DOHH2 (cell line): ENCODE measurements at regions not wholly inside any gene's neighbourhood (a gene's known extent, or its start where the extent isn't known, plus 50 kb on each side); places are given as distances from the start of the nearest gene placed in this dataset.
"Not testable (repeated sequence)": the region's sequence is repeated elsewhere in the genome, so short reads cannot be mapped to it uniquely, and the experiment has no call there.

Experiments used
- H3F3A ChIP-seq: fragments of 200-600 bp; sonication (generic), shearing (Covaris generic); 2 replicates; pipeline ENCODE4 v1.6.0; 2016; ENCODE audit warnings: antibody characterized with exemption, mild to moderate bottlenecking; ENCODE audit not compliant: control insufficient read depth, insufficient read depth
- H3K27ac ChIP-seq: fragments of 200-600 bp; sonication (generic); 2 replicates; pipeline ENCODE4 v1.5.1; 2014; ENCODE audit warnings: low read depth, mild to moderate bottlenecking, low read length, moderate library complexity
- H3K27me3 ChIP-seq: fragments of 200-600 bp; sonication (generic); 2 replicates; pipeline ENCODE4 v1.6.1; 2014; ENCODE audit warnings: mild to moderate bottlenecking, low read length, mixed read lengths; ENCODE audit not compliant: control insufficient read depth
- H3K36me3 ChIP-seq: fragments of 200-600 bp; sonication (generic); 2 replicates; pipeline ENCODE4 v1.6.1; 2014; ENCODE audit warnings: mild to moderate bottlenecking, low read length, moderate library complexity, mixed read lengths; ENCODE audit not compliant: control insufficient read depth
- H3K4me1 ChIP-seq: fragments of 200-600 bp; sonication (generic); 2 replicates; pipeline ENCODE4 v1.6.1; 2014; ENCODE audit warnings: mild to moderate bottlenecking, low read length, mixed read lengths; ENCODE audit not compliant: control insufficient read depth
- H3K4me2 ChIP-seq: fragments of 200-600 bp; sonication (generic); 2 replicates; pipeline ENCODE4 v1.6.0; 2014; ENCODE audit warnings: mild to moderate bottlenecking, low read length, moderate library complexity
- H3K4me3 ChIP-seq: fragments of 200-600 bp; sonication (generic); 2 replicates; pipeline ENCODE4 v1.5.1; 2014; ENCODE audit warnings: mild to moderate bottlenecking, low read length, mixed read lengths
- H3K79me2 ChIP-seq: fragments of 200-600 bp; sonication (generic); 2 replicates; pipeline ENCODE4 v1.6.1; 2014; ENCODE audit warnings: mild to moderate bottlenecking, low read length, mixed read lengths; ENCODE audit not compliant: control insufficient read depth
- H3K9me2 ChIP-seq: fragments of 200-600 bp; sonication (generic); replicated peaks from 2 replicates; pipeline ENCODE4 v1.6.1; 2014; ENCODE audit warnings: mild to moderate bottlenecking, low read length, mixed read lengths; ENCODE audit not compliant: control insufficient read depth
- H3K9me3 ChIP-seq: fragments of 200-600 bp; sonication (generic); 2 replicates; pipeline ENCODE4 v1.6.1; 2014; ENCODE audit warnings: antibody characterized with exemption, low read length, mixed read lengths; ENCODE audit not compliant: control insufficient read depth, insufficient read depth
- H4K20me1 ChIP-seq: fragments of 200-600 bp; sonication (generic); 2 replicates; pipeline ENCODE4 v1.6.0; 2014; ENCODE audit warnings: low read depth, mild to moderate bottlenecking, antibody characterized with exemption, low read length, moderate library complexity; ENCODE audit not compliant: control insufficient read depth, insufficient read depth
- EZH2phosphoT487 ChIP-seq: fragments of 200-600 bp; sonication (generic); IDR thresholded peaks from 2 replicates; pipeline ENCODE4 v1.6.1; 2017; ENCODE audit warnings: borderline replicate concordance, mild to moderate bottlenecking, antibody characterized with exemption, low read length, moderate library complexity, mixed read lengths
- TF ChIP-seq, protein P1 (sequence below): fragments of 200-600 bp; sonication (generic); IDR thresholded peaks from one replicate; pipeline ENCODE4 v1.5.1; 2014; ENCODE audit warnings: antibody characterized with exemption, mild to moderate bottlenecking, low read depth, low read length; ENCODE audit not compliant: poor library complexity, severe bottlenecking

DNA sequence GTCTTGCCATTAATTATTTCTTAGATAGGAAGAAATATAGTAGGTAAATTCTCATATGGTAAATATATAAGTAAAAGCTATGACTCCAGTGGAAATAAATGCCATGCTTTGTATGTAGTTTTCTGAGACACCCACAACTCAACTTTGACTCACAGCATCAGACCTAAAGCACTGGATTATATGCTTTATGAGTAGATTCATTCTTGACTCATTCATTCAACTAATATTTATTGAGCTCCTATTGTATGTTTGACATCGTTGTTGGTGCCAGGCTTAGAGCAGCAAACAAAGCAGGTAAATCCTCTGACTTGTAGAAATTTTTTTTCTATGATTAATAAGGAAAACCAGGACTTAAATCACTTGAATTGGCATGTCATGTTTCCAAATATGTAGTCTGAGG is 211.4 kb downstream of the PTPRC start:
- peaks cover 5% of the 10 kb centered on the region; the same call in 1 of the 2 replicates for H3K79me2 ChIP-seq
- no peak overlapping the region for H3K4me2 ChIP-seq
- H3K27me3 ChIP-seq = no peaks in the 10 kb centered on the region
- TF ChIP-seq, protein P1, sequence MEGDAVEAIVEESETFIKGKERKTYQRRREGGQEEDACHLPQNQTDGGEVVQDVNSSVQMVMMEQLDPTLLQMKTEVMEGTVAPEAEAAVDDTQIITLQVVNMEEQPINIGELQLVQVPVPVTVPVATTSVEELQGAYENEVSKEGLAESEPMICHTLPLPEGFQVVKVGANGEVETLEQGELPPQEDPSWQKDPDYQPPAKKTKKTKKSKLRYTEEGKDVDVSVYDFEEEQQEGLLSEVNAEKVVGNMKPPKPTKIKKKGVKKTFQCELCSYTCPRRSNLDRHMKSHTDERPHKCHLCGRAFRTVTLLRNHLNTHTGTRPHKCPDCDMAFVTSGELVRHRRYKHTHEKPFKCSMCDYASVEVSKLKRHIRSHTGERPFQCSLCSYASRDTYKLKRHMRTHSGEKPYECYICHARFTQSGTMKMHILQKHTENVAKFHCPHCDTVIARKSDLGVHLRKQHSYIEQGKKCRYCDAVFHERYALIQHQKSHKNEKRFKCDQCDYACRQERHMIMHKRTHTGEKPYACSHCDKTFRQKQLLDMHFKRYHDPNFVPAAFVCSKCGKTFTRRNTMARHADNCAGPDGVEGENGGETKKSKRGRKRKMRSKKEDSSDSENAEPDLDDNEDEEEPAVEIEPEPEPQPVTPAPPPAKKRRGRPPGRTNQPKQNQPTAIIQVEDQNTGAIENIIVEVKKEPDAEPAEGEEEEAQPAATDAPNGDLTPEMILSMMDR = no peak
- TF ChIP-seq EZH2phosphoT487 = no peak
- H3K4me1 ChIP-seq = no peaks in the 10 kb centered on the region
- no peaks in the 10 kb centered on the region for H3K9me3 ChIP-seq
- H3K9me2 ChIP-seq = no peaks in the 10 kb centered on the region
- peaks cover 77% of the 10 kb centered on the region for H3K36me3 ChIP-seq
- peaks cover 24% of the 10 kb centered on the region for H3F3A ChIP-seq
- no peak overlapping the region for H3K27ac ChIP-seq
- no peak overlapping the region for H3K4me3 ChIP-seq
- H4K20me1 ChIP-seq = no peaks in the 10 kb centered on the region

DNA sequence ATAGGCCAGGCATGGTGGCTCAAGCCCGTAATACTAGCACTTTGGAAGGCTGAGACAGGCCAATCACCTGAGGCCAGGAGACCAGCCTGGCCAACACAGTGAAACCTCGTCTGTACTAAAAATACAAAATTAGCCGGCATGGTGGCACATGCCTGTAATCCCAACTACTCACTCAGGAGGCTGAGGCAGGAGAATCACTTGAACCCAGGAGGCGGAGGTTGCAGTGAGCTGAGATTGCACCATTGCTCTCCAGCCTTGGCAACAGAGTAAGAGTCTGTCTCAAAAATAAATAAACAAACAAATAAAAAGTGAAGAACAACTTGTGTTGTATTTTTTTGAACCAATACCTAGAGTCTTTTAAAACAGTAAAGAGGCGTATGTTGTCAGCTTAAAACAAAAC is 212.1 kb downstream of the PTPRC start:
- H3K27ac ChIP-seq, H3K79me2 ChIP-seq, H3K9me2 ChIP-seq, H3K27me3 ChIP-seq, H4K20me1 ChIP-seq, H3K4me2 ChIP-seq, H3K4me3 ChIP-seq, H3K4me1 ChIP-seq, H3K9me3 ChIP-seq: not testable (repeated sequence)
- H3K36me3 ChIP-seq = peaks cover 74% of the 10 kb centered on the region
- H3F3A ChIP-seq = peaks cover 27% of the 10 kb centered on the region

DNA sequence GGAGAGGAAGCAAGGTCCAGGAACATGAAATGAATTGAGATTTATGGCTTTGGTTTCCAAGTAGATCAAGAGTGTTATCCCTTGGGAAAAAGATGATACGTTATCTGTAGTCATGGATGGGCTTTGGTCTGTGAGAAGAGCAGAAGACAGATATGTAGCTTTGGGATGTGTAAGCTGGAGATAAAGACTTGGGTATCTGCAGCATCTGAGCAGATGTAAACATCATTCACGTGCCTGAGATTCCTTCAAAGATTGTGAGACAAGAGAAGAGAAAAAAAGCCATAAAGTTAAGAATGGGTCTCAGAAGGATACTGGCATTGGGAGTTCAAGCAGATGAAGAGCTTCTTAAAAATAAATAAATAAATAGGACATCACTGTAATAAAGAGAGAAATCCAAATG is 217.8 kb downstream of the PTPRC start:
- Histone ChIP-seq H3F3A (peaks cover 21% of the 10 kb centered on the region), H3K9me3 (no peaks in the 10 kb centered on the region), H4K20me1 (no peaks in the 10 kb centered on the region), H3K27ac (no peak overlapping the region), H3K4me3 (no peak overlapping the region), H3K27me3 (no peaks in the 10 kb centered on the region), H3K36me3 (peaks cover 74% of the 10 kb centered on the region), H3K4me1 (peaks cover 2% of the 10 kb centered on the region), H3K9me2 (no peaks in the 10 kb centered on the region), H3K79me2 (peaks cover 30% of the 10 kb centered on the region), H3K4me2 (no peak overlapping the region)
- TF ChIP-seq, protein P1 = no peak
- no peak for TF ChIP-seq EZH2phosphoT487

DNA sequence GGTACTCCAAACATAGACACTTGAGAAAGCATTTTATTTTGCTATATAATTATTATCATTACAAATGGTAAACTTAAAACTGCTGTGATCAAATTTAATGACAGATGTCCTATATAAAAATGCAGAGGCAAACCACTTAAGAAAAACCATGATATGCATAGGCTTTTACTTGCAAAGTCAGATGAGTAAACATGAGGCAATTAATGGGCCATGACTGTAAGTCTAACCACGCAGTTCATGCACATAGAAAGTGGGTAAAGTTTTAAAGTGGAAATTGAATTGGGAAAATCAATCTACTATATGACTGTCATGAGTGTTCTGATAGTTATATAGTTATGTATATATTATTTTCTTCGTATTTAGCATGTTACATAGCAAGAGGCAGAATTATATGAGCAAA is 219.2 kb downstream of the PTPRC start:
- no peak overlapping the region for H3K27ac ChIP-seq
- H3K36me3 ChIP-seq = peaks cover 80% of the 10 kb centered on the region
- no peaks in the 10 kb centered on the region for H3K27me3 ChIP-seq
- H3F3A ChIP-seq = peaks cover 18% of the 10 kb centered on the region
- H3K9me3 ChIP-seq = no peaks in the 10 kb centered on the region
- peaks cover 39% of the 10 kb centered on the region for H3K79me2 ChIP-seq
- no peak overlapping the region for H3K4me2 ChIP-seq
- TF ChIP-seq, protein P1 = no peak
- no peak for TF ChIP-seq EZH2phosphoT487
- H4K20me1 ChIP-seq = no peaks in the 10 kb centered on the region
- no peaks in the 10 kb centered on the region for H3K9me2 ChIP-seq
- no peak overlapping the region for H3K4me3 ChIP-seq
- H3K4me1 ChIP-seq = peaks cover 5% of the 10 kb centered on the region
